GM19239 (cell line): ENCODE measurements at regions not wholly inside any gene's neighbourhood (a gene's known extent, or its start where the extent isn't known, plus 50 kb on each side); places are given as distances from the start of the nearest gene placed in this dataset.

ENCODE experiments used
- DNase-seq: peaks from one replicate; pipeline ENCODE4 v3.0.0; 2011; ENCODE audit warnings: low spot score; ENCODE audit not compliant: insufficient read length
- FAIRE-seq: peaks from 2 replicates; lab custom pipeline; 2011; peaks lifted over from hg19 to GRCh38; lab: Jason Lieb, UNC

GRCh38 chr11:128334311-128335044, 252.9 kb downstream of the ETS1 start:
- no peak for FAIRE-seq
- DNase-seq = no peak

DNA sequence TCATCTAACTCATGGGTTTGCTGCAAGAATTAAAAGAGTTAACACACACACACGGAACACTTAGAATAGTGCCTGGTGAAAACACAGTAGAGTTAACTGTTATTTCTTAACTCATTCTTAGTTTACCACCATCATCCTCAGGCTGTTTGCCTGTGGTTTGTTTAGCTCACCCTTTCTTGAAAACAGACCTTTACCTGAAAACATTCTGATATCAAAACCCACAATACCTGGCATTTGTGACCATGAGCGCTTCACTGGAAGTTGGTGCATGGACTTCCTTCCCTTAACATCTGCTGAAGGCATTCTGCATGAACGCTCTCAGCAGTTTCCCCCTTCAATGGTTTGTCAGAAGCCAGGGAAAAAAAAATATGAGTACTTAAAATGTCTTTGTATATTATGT, 256.0 kb downstream of the ETS1 start:
- DNase-seq = no peak
- FAIRE-seq = peak; percentile 31

GRCh38 chr11:128330203-128330602, 257.2 kb downstream of the ETS1 start:
- FAIRE-seq (no peak), DNase-seq (no peak)

DNA sequence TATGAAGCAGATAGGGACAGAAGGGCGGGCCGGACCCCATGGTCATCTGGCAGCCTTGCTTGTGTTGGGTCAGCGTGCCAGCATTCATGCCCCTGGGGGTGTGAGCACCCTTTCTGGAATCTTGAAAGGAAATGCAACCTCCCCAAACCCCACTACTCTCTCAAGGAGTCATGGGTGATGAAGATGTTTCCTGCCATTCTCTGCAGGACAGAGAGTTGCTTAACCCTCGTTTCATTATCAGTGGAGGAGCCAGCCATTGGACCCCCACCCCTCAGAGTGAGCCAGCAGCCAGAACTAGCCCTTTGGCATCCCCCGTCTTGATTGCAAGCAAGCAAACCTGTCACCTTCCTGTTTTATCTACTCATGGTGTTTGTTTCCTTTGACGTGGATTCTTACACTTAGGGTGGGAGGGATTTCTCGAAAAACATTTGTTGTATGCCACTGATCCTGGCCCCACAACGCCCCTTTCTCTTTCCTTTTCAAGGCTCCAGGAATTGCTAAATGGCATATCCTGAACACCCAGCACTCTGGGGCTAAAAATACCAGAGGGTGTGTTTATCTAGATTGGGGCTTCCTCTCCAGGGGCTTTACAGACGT, 258.3 kb downstream of the ETS1 start:
- no peak for DNase-seq
- no peak for FAIRE-seq

GRCh38 chr11:128327274-128327673, 260.1 kb downstream of the ETS1 start:
- no peak for DNase-seq
- FAIRE-seq = no peak

- no peak for FAIRE-seq
Observed at GRCh38 chr11:128326791-128327190, 260.6 kb downstream of the ETS1 start.

DNA sequence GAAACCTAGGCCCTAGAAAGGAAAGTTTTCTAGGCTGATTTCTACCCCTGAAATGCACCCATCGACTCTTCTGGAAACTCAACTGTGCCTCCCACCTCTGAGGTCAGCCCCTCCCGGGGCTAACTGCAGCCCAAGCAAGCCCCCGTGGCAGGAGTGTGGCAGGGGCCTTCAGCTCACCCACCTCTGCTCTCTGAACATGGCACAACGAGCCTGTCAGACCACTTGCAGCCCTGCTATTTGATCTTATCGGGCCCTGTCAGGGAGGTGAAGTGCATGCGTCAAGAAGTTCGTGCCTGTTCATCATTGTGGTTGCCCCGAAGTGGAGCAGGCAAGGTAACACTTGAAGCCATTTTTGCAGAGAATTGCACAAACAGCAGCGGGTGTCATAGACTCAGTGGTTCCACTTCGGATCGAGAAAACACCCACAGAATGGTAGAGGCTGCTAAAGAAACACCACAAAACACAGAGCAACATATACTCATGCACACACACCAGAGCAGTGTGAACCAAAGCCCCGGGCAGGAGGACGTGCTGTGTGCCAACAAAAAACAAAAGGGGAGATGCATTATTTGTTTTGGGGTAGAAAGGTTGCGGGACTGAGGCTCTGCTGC, 262.7 kb downstream of the ETS1 start:
- DNase-seq = no peak
- no peak for FAIRE-seq

More at GRCh38 chr11:128326791-128327190, 260.6 kb downstream of the ETS1 start:
- no peak for DNase-seq

DNA sequence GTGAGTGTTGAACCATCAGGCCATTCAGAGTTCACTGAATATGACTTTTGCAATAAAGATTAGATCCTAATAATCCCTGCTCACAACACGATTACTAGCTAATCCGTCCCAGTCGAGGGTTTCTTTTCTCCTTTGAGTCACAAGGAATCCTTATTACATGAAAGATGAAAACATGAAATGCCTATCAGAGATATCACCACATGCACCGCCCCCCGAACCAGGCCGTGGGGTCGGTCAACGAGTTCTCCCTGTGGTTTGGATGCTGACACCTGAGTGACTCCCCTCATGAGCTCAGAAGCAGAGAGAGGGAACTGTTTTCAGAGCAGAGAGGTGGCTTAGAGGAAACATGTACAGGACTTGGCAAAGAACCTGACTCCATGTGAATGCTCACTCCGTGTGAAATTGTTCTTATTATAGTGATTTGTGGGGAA, 263.3 kb downstream of the ETS1 start:
- DNase-seq = no peak
- no peak for FAIRE-seq

- peak; percentile 86 for FAIRE-seq
- no peak for DNase-seq
Observed at GRCh38 chr11:128323381-128323780, 264.0 kb downstream of the ETS1 start.

DNA sequence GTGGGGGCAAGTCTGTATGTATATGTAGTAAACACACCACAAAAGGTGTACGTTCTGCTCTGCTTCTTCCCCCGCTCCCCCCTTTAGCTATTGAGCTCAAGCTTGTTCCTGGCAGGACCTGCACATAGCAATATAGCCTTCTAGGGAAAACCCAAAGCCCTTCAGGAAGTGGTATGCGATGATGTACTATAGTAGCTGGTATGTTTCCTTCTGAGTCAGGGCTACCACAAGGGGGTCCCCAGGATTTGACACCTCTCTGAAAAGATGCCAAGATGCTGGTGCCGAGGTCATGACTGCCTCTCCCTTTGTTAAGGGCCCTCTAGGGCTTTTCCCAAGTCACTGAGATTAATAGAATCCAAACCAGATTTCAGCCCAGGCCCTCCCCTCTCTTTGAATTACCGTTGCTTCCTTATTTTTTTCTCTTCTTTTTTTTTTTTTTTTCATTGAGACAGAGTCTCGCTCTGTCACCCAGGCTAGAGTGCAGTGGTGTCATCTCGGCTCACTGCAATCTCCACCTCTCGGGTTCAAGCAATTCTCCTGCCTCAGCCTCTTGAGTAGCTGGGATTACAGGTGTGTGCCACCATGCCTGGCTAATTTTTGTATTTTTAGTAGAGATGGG, 268.4 kb downstream of the ETS1 start:
- DNase-seq (peak; percentile 32), FAIRE-seq (peak; percentile 96)

DNA sequence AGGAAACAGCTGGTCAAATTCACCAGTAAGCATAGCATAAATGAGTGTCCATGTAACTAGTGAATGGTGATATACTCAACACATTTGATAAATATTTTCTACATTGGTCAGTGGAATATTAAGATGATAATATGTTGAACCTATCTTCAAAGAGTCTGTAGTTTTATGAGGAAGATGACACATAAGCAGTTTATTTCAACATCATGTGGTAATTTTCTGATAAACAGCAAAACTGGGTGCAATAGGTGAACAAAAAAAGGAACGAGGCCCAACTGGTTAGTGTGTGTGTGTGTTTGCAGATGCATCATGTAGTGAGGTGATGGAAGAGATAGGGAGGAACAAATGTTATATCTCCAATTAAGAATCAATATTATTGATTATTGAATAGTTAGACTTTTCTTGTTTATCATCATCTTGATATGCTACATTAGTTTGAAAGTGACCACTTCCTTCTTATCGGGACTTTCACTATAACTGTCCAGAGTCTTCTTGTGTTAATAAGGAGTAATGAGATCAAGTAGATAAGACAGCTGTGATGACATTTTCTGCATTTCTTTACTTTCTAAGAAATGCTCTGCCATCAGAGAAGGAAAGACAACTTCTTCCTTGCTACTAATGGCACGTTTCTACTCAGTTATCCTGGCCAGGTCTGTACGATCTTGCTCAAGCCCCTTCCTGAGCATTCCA, 270.7 kb downstream of the ETS1 start:
- DNase-seq (no peak), FAIRE-seq (peak; percentile 33)

DNA sequence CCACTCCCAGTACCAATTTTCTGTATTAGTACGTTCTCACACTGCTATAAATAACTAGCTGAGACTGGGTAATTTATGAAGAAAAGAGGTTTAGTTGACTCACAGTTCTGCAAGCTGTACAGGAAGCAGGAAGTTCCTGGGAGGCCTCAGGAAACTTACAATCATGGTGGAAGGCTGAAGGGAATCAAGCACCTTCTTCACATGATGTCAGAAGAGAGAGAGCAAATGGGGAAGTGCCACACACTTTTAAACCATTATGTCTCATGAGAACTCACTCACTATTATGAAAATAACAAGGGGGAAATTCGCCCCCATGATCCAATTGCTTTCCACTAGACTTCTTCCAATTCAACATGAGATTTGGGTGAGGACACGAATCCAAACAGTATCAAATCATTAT, 271.4 kb downstream of the ETS1 start:
- FAIRE-seq (no peak), DNase-seq (no peak)

GRCh38 chr11:128313931-128314330, 273.4 kb downstream of the ETS1 start:
- DNase-seq (no peak), FAIRE-seq (no peak)

GRCh38 chr11:128311742-128312719, 275.3 kb downstream of the ETS1 start:
- FAIRE-seq (no peak), DNase-seq (no peak)

GRCh38 chr11:128310676-128311445, 276.5 kb downstream of the ETS1 start:
- FAIRE-seq (no peak), DNase-seq (no peak)

DNA sequence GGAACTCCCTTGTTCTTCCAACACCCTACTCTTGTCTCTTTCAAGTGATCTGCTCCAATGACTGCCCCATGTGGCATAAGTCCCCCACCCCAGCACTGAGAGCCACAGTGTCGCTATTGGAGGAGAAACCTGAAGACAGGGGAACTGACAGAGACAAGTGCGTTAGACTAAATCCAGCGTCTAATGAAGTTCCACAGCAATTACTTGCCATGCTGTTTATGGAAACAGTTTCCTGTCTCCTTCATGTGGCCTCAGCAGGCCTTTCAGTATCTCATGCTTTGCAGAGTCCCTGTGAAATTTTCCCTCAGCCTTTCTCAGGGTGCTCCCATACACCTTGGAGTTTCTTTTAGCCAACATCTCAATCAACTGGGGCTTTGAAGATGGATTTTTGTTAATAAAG, 277.4 kb downstream of the ETS1 start:
- FAIRE-seq = no peak
- DNase-seq = no peak

- no peak for FAIRE-seq
- DNase-seq = no peak
Observed at GRCh38 chr11:128308794-128309193, 278.6 kb downstream of the ETS1 start.

- FAIRE-seq (peak; percentile 56), DNase-seq (no peak)
Observed at GRCh38 chr11:128305588-128305987, 281.8 kb downstream of the ETS1 start.
